ENCODE measurements at regions not wholly inside any gene's neighbourhood (a gene's known extent, or its start where the extent isn't known, plus 50 kb on each side); places are given as distances from the start of the nearest gene placed in this dataset.
"Not testable (repeated sequence)": the region's sequence is repeated elsewhere in the genome, so short reads cannot be mapped to it uniquely, and the experiment has no call there.

DNA sequence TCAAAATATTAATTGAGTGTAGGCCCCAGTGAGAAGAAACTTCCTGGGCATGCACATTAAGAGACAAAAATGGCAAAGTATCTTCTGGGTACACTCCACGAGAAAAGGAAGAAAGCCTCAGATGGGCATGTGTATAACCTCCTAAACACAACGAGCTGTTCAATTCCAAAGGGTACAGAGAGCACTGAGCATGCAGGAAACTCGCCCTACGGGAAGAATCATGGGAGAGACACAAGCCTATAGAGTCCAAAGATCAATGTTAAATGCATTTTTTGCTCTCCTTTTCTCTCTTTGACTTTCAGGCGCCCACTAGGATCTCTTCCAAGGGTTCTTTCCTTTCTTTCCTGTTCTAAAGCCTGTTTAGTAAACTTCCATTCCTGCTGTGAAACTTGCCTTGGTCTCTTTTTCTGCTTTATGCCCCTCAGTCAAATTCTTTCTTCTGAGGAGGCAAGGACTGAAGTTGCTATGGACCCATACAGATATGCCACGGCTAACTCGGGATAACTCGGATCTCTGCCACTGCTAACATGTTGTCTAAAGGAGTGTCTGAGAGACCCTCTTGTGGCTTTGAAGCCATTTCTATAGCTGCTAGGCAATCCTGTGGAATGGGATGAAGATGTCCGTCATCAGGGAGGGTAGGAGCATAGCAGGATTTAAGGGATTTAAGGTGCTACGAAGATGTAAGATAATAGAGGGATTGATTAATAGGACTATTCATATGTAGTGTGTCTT lies 99.5 kb upstream of the MTLN start:
- WGBS (ENCODE audit: insufficient coverage) = no CpG with 5 or more reads among the region's 10 CpGs
- not testable (repeated sequence) for H3K4me1 Mint-ChIP-seq; H3K27me3 Mint-ChIP-seq (ENCODE audit: low read depth in 3 of 3)

DNA sequence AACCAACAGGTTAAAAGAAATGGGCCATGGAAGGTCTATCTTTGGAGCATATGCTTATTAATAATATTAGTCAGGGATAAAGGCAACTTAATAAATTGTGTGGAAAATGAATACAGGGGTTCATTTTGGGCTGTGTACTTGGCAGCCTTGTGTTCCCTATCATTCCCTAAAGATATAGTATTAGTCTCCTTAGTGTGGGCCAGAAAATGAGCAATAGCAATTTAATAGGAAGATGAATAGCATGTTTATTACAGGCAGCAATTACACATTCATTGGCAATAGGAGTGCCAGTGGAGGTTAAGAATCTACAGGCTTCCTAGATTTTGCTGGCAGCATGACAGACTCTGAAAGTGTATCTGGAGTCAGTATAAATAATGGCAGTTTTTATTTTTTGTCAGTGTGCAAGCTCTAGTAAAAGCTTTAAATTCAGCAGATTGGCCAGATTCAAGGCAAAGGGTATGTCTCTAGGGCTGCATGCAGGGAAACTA lies 98.7 kb upstream of the MTLN start:
- H4K20me1 ChIP-seq (ENCODE audit: insufficient read depth, low read length); H3K9ac ChIP-seq (ENCODE audit: insufficient read depth, low read length, poor library complexity, severe bottlenecking); H3K27me3 Mint-ChIP-seq (ENCODE audit: low read depth in 3 of 3); H3K4me2 ChIP-seq (replicated peaks; ENCODE audit: extremely low read depth, low read length, poor library complexity, severe bottlenecking); DNase-seq; H3K27me3 ChIP-seq (ENCODE audit: control insufficient read depth in 2 of 2, insufficient read depth in 2 of 2, low read length in 2 of 2); intact Hi-C loops (cut with micrococcal nuclease); H3K4me1 ChIP-seq (ENCODE audit: control insufficient read depth in 1 of 2, insufficient read depth in 2 of 2, low read length in 2 of 2); H3K9me3 Mint-ChIP-seq; H2AFZ ChIP-seq (ENCODE audit: insufficient read depth, low read depth, low read length, poor library complexity, severe bottlenecking); H3K4me3 Mint-ChIP-seq; H3K36me3 ChIP-seq (replicated peaks in 1 of 2; ENCODE audit: control insufficient read depth in 1 of 2, insufficient read depth in 2 of 2, low read length in 2 of 2); H3K36me3 Mint-ChIP-seq; H3K27ac Mint-ChIP-seq; H3K4me3 ChIP-seq (replicated peaks in 1 of 3; ENCODE audit: low read depth in 2 of 3, low read length in 3 of 3); H3K4me1 Mint-ChIP-seq; H3K79me2 ChIP-seq (ENCODE audit: insufficient read depth, low read length); H3K9me3 ChIP-seq (replicated peaks in 1 of 2; ENCODE audit: control insufficient read depth in 1 of 2, insufficient read depth in 1 of 2, low read length in 2 of 2); H3K27ac ChIP-seq (ENCODE audit: low read depth in 1 of 2, low read length in 2 of 2): not testable (repeated sequence)

More for the DNA sequence above, 99.5 kb upstream of the MTLN start:
- H3K27ac ChIP-seq (ENCODE audit: low read depth in 1 of 2, low read length in 2 of 2); H3K27me3 ChIP-seq (ENCODE audit: control insufficient read depth in 2 of 2, insufficient read depth in 2 of 2, low read length in 2 of 2); DNase-seq; H3K9ac ChIP-seq (ENCODE audit: insufficient read depth, low read length, poor library complexity, severe bottlenecking); H3K4me3 ChIP-seq (replicated peaks in 1 of 3; ENCODE audit: low read depth in 2 of 3, low read length in 3 of 3); H3K4me1 ChIP-seq (ENCODE audit: control insufficient read depth in 1 of 2, insufficient read depth in 2 of 2, low read length in 2 of 2); H3K4me2 ChIP-seq (replicated peaks; ENCODE audit: extremely low read depth, low read length, poor library complexity, severe bottlenecking); H3K4me3 Mint-ChIP-seq; H3K27ac Mint-ChIP-seq; intact Hi-C loops (cut with micrococcal nuclease); H3K36me3 ChIP-seq (replicated peaks in 1 of 2; ENCODE audit: control insufficient read depth in 1 of 2, insufficient read depth in 2 of 2, low read length in 2 of 2); H3K79me2 ChIP-seq (ENCODE audit: insufficient read depth, low read length); H3K9me3 ChIP-seq (replicated peaks in 1 of 2; ENCODE audit: control insufficient read depth in 1 of 2, insufficient read depth in 1 of 2, low read length in 2 of 2); H3K9me3 Mint-ChIP-seq; H2AFZ ChIP-seq (ENCODE audit: insufficient read depth, low read depth, low read length, poor library complexity, severe bottlenecking); H3K36me3 Mint-ChIP-seq; H4K20me1 ChIP-seq (ENCODE audit: insufficient read depth, low read length): not testable (repeated sequence)

DNA sequence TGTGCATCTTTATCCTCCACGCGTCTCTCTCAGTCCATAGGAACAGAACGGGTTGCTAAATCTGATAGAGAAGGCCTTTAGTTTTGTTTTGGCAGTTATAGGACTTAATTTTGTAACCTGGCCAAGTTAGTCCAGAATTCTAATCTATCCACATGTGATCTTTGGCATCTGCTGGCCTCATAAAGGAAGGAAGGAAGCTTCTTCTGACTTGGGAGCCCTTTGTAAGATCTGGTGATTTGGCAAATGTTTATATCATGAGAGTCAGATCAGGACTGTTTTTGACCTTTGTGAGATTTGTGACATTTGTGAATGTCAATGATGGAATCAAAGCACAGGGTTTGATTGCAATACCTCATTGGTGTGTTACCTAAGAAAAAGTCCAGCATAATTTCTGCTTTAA lies 96.4 kb upstream of the MTLN start:
- H3K4me3 ChIP-seq (replicated peaks in 1 of 3; ENCODE audit: low read depth in 2 of 3, low read length in 3 of 3); DNase-seq; H3K9me3 Mint-ChIP-seq; H3K4me3 Mint-ChIP-seq; H3K27ac Mint-ChIP-seq; H3K79me2 ChIP-seq (ENCODE audit: insufficient read depth, low read length); H3K9me3 ChIP-seq (replicated peaks in 1 of 2; ENCODE audit: control insufficient read depth in 1 of 2, insufficient read depth in 1 of 2, low read length in 2 of 2); H3K4me1 Mint-ChIP-seq; H3K4me2 ChIP-seq (replicated peaks; ENCODE audit: extremely low read depth, low read length, poor library complexity, severe bottlenecking); H3K36me3 ChIP-seq (replicated peaks in 1 of 2; ENCODE audit: control insufficient read depth in 1 of 2, insufficient read depth in 2 of 2, low read length in 2 of 2); intact Hi-C loops (cut with micrococcal nuclease); H3K27me3 Mint-ChIP-seq (ENCODE audit: low read depth in 3 of 3); H3K9ac ChIP-seq (ENCODE audit: insufficient read depth, low read length, poor library complexity, severe bottlenecking); H3K36me3 Mint-ChIP-seq; H2AFZ ChIP-seq (ENCODE audit: insufficient read depth, low read depth, low read length, poor library complexity, severe bottlenecking); H3K4me1 ChIP-seq (ENCODE audit: control insufficient read depth in 1 of 2, insufficient read depth in 2 of 2, low read length in 2 of 2); H3K27me3 ChIP-seq (ENCODE audit: control insufficient read depth in 2 of 2, insufficient read depth in 2 of 2, low read length in 2 of 2); H4K20me1 ChIP-seq (ENCODE audit: insufficient read depth, low read length); H3K27ac ChIP-seq (ENCODE audit: low read depth in 1 of 2, low read length in 2 of 2): not testable (repeated sequence)
- WGBS (ENCODE audit: insufficient coverage) = no CpG with 5 or more reads among the region's 3 CpGs

DNA sequence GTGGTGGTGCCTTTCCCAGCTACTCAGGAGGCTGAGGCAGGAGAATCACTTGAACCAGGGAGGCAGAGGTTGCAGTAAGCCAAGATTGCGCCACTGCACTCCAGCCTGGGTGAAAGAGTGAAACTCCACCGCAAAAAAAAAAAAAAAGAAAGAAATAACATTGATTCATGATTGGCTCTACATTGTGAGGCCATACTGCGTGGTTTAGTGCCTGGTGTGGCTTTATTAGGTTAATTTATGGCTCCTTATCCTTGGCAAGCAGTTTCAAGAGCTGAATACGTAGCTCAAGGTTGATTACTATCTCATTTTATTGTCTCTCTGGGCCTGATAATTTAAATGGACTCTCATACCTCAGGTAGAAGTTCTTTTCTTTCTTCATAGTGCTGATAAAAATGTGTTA lies 80.5 kb upstream of the MTLN start:
- H3K36me3 ChIP-seq (replicated peaks in 1 of 2; ENCODE audit: control insufficient read depth in 1 of 2, insufficient read depth in 2 of 2, low read length in 2 of 2); H3K27ac ChIP-seq (ENCODE audit: low read depth in 1 of 2, low read length in 2 of 2); intact Hi-C loops (cut with micrococcal nuclease); H3K4me3 ChIP-seq (replicated peaks in 1 of 3; ENCODE audit: low read depth in 2 of 3, low read length in 3 of 3); H3K9ac ChIP-seq (ENCODE audit: insufficient read depth, low read length, poor library complexity, severe bottlenecking); H2AFZ ChIP-seq (ENCODE audit: insufficient read depth, low read depth, low read length, poor library complexity, severe bottlenecking); H3K27me3 ChIP-seq (ENCODE audit: control insufficient read depth in 2 of 2, insufficient read depth in 2 of 2, low read length in 2 of 2); H3K79me2 ChIP-seq (ENCODE audit: insufficient read depth, low read length); H3K27ac Mint-ChIP-seq; H3K4me1 Mint-ChIP-seq; H3K4me1 ChIP-seq (ENCODE audit: control insufficient read depth in 1 of 2, insufficient read depth in 2 of 2, low read length in 2 of 2); H3K4me2 ChIP-seq (replicated peaks; ENCODE audit: extremely low read depth, low read length, poor library complexity, severe bottlenecking); H3K9me3 Mint-ChIP-seq; H3K4me3 Mint-ChIP-seq; DNase-seq; H3K27me3 Mint-ChIP-seq (ENCODE audit: low read depth in 3 of 3); H3K36me3 Mint-ChIP-seq; H4K20me1 ChIP-seq (ENCODE audit: insufficient read depth, low read length); H3K9me3 ChIP-seq (replicated peaks in 1 of 2; ENCODE audit: control insufficient read depth in 1 of 2, insufficient read depth in 1 of 2, low read length in 2 of 2): not testable (repeated sequence)
- no CpG with 5 or more reads among the region's 4 CpGs for WGBS (ENCODE audit: insufficient coverage)

Data from CD14-positive monocyte (primary cell).